ENCODE measurements at regions not wholly inside any gene's neighbourhood (a gene's known extent, or its start where the extent isn't known, plus 50 kb on each side); places are given as distances from the start of the nearest gene placed in this dataset.

DNA sequence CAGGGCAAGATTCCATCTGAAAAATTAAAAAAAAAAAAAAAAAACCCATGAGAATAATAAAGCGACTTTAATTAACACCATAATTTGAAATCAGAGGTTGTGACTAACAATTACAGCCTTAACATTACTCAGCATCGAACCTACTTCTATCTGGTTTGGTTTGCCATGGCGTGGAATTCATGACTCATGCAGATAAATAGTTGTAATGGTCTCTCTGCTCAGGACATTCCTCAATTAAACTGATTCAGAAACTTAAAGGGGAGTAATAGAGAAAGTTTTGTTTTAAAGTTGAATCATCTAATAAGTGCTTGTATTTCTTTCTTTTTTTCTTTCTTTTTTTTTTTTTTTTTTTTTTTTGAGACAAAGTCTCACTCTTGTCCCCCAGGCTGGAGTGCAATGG lies 135.5 kb downstream of the SPATA31D1 start:
- TF ChIP-seq CTCF (conservative IDR thresholded peaks at IDR 0.05; ENCODE audit: low read length) (no peak), EZH2phosphoT487 (IDR thresholded peaks at IDR 0.05; ENCODE audit: borderline replicate concordance) (no peak)

All from Loucy (cell line).